DOHH2 (cell line): ENCODE measurements at regions not wholly inside any gene's neighbourhood (a gene's known extent, or its start where the extent isn't known, plus 50 kb on each side); places are given as distances from the start of the nearest gene placed in this dataset.

Experiments used
- EZH2phosphoT487 ChIP-seq: fragments of 200-600 bp; sonication (generic); IDR thresholded peaks from 2 replicates; pipeline ENCODE4 v1.6.1; 2017; ENCODE audit warnings: borderline replicate concordance, mild to moderate bottlenecking, antibody characterized with exemption, low read length, moderate library complexity, mixed read lengths
- TF ChIP-seq, protein P1 (sequence below): fragments of 200-600 bp; sonication (generic); IDR thresholded peaks from one replicate; pipeline ENCODE4 v1.5.1; 2014; ENCODE audit warnings: antibody characterized with exemption, mild to moderate bottlenecking, low read depth, low read length; ENCODE audit not compliant: poor library complexity, severe bottlenecking

DNA sequence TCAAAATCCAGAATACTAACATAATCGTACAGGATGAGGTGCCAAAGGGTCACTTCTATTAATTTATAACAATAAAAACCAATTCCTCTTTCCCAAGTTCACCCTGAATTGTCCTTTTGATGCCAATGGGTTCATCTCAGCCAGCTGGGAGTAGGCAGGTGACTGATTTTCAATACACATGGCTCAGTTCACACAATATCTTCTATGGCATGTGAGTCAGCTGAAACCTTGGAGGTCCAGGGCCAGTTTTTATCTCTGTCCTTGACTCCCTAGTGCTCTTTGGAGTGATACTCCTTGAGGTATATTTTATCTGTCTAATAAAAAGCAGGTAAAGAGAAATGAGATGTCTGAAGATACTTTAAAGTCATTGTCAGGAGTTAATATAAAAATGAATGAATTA is 186.6 kb downstream of the SMC2 start:
- TF ChIP-seq, protein P1, sequence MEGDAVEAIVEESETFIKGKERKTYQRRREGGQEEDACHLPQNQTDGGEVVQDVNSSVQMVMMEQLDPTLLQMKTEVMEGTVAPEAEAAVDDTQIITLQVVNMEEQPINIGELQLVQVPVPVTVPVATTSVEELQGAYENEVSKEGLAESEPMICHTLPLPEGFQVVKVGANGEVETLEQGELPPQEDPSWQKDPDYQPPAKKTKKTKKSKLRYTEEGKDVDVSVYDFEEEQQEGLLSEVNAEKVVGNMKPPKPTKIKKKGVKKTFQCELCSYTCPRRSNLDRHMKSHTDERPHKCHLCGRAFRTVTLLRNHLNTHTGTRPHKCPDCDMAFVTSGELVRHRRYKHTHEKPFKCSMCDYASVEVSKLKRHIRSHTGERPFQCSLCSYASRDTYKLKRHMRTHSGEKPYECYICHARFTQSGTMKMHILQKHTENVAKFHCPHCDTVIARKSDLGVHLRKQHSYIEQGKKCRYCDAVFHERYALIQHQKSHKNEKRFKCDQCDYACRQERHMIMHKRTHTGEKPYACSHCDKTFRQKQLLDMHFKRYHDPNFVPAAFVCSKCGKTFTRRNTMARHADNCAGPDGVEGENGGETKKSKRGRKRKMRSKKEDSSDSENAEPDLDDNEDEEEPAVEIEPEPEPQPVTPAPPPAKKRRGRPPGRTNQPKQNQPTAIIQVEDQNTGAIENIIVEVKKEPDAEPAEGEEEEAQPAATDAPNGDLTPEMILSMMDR = no peak
- no peak for TF ChIP-seq EZH2phosphoT487
